Retinal pigment epithelial cell (primary cell): ENCODE measurements at regions not wholly inside any gene's neighbourhood (a gene's known extent, or its start where the extent isn't known, plus 50 kb on each side); places are given as distances from the start of the nearest gene placed in this dataset.

Experiments used
- DNase-seq: peaks from one replicate; pipeline ENCODE4 v3.0.0-alpha.2; 2010; ENCODE audit warnings: low read depth
- H3K4me3 ChIP-seq: 2 replicates; pipeline ENCODE4 v1.5.1; 2011; ENCODE audit warnings: mild to moderate bottlenecking, low read length, control low read depth, moderate library complexity
- TF ChIP-seq, protein P1 (sequence below): conservative IDR thresholded peaks from 2 replicates; pipeline ENCODE4 v1.5.1; 2011; ENCODE audit warnings: low read depth, low read length, control low read depth, inconsistent platforms

DNA sequence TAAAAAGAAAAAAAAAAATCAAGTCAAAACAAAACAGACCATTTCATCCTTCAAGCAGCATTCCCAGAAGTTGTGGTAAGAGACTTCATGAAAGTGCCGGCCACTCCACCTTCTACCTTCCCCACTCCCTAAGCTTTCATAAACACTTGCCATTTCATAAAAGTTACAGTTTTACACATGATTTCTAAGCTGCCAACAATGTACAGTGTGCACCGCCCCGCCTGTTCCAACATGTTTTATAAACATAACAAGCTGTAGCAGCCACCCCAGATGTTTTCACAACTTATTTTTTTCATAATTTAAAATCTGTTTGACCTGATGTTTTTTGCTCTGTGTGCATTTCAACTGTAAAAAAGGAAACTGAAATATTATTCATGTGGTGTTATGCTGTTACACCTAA lies 608.1 kb downstream of the TOX3 start:
- DNase-seq: no peak
- H3K4me3 ChIP-seq: no peak overlapping the region
- TF ChIP-seq, protein P1, sequence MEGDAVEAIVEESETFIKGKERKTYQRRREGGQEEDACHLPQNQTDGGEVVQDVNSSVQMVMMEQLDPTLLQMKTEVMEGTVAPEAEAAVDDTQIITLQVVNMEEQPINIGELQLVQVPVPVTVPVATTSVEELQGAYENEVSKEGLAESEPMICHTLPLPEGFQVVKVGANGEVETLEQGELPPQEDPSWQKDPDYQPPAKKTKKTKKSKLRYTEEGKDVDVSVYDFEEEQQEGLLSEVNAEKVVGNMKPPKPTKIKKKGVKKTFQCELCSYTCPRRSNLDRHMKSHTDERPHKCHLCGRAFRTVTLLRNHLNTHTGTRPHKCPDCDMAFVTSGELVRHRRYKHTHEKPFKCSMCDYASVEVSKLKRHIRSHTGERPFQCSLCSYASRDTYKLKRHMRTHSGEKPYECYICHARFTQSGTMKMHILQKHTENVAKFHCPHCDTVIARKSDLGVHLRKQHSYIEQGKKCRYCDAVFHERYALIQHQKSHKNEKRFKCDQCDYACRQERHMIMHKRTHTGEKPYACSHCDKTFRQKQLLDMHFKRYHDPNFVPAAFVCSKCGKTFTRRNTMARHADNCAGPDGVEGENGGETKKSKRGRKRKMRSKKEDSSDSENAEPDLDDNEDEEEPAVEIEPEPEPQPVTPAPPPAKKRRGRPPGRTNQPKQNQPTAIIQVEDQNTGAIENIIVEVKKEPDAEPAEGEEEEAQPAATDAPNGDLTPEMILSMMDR: no peak

DNA sequence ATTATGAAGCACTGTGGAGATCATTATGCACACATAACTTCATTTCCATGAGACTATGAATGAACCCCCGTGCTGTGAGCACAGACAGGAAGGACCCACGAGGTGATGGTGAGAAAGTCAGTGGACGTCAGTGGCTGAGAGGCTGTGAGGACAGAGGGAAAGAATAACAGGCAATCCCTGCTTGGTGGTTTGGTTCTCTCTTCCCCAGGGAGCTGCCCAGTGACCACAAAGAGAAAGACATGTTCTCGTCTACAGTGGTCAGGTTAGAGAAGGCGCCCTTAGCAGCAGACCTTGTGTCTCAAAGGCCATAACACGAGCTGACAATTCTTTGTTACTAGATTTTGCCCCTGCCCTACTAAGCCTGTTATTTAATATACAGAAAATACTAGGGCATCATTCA lies 609.2 kb downstream of the TOX3 start:
- DNase-seq: no peak
- no peak overlapping the region for H3K4me3 ChIP-seq
- TF ChIP-seq, protein P1: no peak

DNA sequence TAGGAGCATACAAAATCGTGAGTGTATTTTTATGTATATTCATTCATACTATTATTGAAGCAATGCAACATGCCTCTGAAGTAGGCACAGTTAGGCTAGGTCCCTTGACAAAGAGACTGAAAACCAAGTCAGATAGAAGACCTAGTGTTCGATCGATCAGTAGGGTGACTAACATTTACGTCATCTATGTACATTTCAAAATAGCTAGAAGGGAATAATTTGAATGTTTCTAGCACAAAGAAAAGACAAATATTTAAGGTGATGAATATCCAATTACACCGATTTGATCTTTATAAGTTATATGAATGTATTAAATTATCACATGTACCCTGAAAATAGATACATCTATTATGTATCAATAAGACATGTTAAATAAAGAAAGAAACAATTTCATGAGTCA lies 610.1 kb downstream of the TOX3 start:
- no peak for DNase-seq
- H3K4me3 ChIP-seq: no peak overlapping the region
- TF ChIP-seq, protein P1: no peak

DNA sequence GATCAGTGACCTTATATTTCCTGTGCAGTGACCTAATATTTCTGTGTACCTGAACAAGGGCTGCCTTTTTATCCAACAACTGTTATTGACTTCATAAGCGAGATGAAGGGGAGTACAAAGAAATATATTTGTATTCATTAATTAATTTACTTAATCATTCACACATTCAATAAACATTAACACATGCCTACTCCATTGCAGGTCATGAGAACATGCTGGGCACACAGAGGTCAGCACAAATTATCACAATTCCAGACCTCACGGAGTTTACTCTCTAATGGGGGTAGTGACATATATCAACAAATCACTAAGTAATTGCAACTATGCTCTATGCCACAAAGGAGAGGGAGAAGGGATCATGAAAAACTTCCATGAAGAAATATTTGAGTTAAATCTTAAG lies 614.6 kb downstream of the TOX3 start:
- DNase-seq: no peak
- TF ChIP-seq, protein P1: no peak
- H3K4me3 ChIP-seq: no peak overlapping the region

DNA sequence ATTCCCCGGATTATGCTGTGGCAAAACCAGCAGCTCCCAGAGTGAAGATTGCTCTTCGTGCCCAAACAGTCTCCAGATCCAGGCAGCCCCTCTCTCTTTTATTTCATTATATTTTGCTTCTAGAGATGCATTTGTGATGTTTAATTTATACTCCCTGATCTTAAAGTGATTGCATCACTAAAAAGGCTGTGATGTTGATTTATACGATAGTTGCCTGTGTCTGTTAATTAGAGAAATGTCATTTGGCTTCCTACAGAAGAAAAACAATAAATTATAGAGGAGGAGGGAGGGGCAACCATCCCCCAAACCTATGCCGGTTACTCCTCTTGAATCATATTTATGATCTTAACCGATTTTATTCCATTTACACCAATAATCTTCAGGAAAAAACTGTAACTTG lies 615.3 kb downstream of the TOX3 start:
- no peak for DNase-seq
- TF ChIP-seq, protein P1: no peak
- H3K4me3 ChIP-seq: no peak overlapping the region

DNA sequence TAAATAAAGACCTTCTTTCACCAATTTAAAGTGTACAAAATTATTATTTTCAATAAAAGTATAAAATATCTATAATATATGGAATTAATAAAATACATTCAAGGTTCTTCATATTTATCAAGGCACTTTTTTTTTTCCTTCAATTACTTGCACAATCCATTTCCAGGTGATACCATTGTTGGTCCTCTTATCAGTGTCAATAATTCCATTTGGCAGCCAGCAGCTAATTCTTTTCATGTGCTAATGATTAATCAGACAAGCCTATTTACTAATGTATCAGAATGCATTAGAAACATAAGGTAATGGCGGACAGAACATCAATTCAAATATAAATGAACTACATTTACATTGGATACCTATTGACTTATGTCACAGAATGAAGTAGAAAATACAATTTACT lies 622.2 kb downstream of the TOX3 start:
- no peak overlapping the region for H3K4me3 ChIP-seq
- TF ChIP-seq, protein P1: no peak
- no peak for DNase-seq

DNA sequence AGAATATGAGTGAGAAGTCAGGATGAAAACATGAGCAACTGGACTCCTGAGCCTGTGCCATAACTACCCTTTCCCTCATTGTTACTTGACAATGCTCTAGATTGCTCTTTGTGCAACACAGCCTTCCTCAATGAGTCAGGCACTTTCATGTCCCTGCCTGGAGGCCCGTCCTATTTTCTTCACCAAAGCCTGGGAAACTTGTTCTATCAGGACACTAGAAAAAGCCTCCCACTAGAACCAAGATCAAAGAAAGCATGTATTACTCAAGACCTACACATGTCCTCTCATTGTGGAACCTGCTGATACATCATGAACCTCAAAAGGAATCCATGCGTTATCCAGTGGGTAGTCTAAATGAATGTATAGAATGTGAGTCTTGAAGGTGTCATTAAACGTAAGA lies 624.5 kb downstream of the TOX3 start:
- no peak for DNase-seq
- no peak overlapping the region for H3K4me3 ChIP-seq
- TF ChIP-seq, protein P1: no peak
